K562 (cell line): ENCODE measurements at regions not wholly inside any gene's neighbourhood (a gene's known extent, or its start where the extent isn't known, plus 50 kb on each side); places are given as distances from the start of the nearest gene placed in this dataset.
A peak's percentile ranks its signal among the peaks of the same experiment; 100 is the strongest.

Experiments used
- CBX3 ChIP-seq, 2 experiments: IDR thresholded peaks; 1 replicate in 1 of 2; 2 replicates in 1 of 2; pipeline ENCODE4 v1.6.1; 2012; ENCODE audit warnings: inconsistent platforms in 2 of 2, low read length in 2 of 2, borderline replicate concordance in 1 of 2, control low read depth in 1 of 2
- CBX8 ChIP-seq: fragments of 200-600 bp; sonication (generic); IDR thresholded peaks from 2 replicates; pipeline ENCODE4 v1.6.1; 2012; ENCODE audit warnings: borderline replicate concordance, mixed run types, low read depth, mild to moderate bottlenecking, moderate library complexity, mixed read lengths, low read length, control low read depth, inconsistent platforms; ENCODE audit not compliant: poor library complexity, severe bottlenecking; ENCODE audit errors: extremely low read depth
- CXXC5 ChIP-seq: fragments of 250-450 bp; sonication (Bioruptor Pico); IDR thresholded peaks from 2 replicates; pipeline ENCODE4 v1.8.0; 2022; ENCODE audit warnings: inconsistent platforms, mild to moderate bottlenecking, moderate library complexity
- DPF2 ChIP-seq: fragments of 450-650 bp; IDR thresholded peaks from 2 replicates; pipeline ENCODE4 v1.6.1; 2016
- HDAC1 ChIP-seq, 2 experiments: fragments of 450-650 bp; IDR thresholded peaks; 2 replicates each; pipeline ENCODE4 v1.6.1; 2016 to 2017; ENCODE audit warnings: inconsistent platforms in 1 of 2, mild to moderate bottlenecking in 1 of 2, moderate library complexity in 1 of 2
- HMGN3 ChIP-seq: IDR thresholded peaks from 2 replicates; pipeline ENCODE4 v1.6.1; 2011; ENCODE audit warnings: borderline replicate concordance, low read depth, mild to moderate bottlenecking, mixed read lengths, low read length; ENCODE audit not compliant: insufficient read length; ENCODE audit errors: extremely low read depth
- KDM2B ChIP-seq: fragments of 250-450 bp; sonication (Bioruptor Pico); IDR thresholded peaks from 2 replicates; pipeline ENCODE4 v1.8.0; 2021; ENCODE audit warnings: mild to moderate bottlenecking, moderate library complexity
- MCM3 ChIP-seq: fragments of 450-650 bp; IDR thresholded peaks from 2 replicates; pipeline ENCODE4 v1.6.1; 2016
- MTA1 ChIP-seq: fragments of 450-650 bp; IDR thresholded peaks from 2 replicates; pipeline ENCODE4 v1.6.1; 2017; ENCODE audit warnings: borderline replicate concordance
- NONO ChIP-seq, 2 experiments: fragments of 200-400 bp in 1 of 2; fragments of 450-650 bp in 1 of 2; formaldehyde crosslinking in 1 of 2; IDR thresholded peaks; 2 replicates each; pipeline ENCODE4 v1.6.1; 2017; ENCODE audit warnings: low read depth in 2 of 2, mild to moderate bottlenecking in 2 of 2, moderate library complexity in 2 of 2, low read length in 1 of 2
- PHB2 ChIP-seq: fragments of 450-650 bp; IDR thresholded peaks from 2 replicates; pipeline ENCODE4 v1.6.1; 2017; ENCODE audit warnings: low read depth
- POLR2H ChIP-seq: IDR thresholded peaks from 2 replicates; pipeline ENCODE4 v1.6.1; 2016; ENCODE audit warnings: missing genetic modification characterization, low read depth, mild to moderate bottlenecking, control low read depth, missing compliant biosample characterization, moderate library complexity
- RHOXF2B ChIP-seq: fragments of 250-450 bp; sonication (Bioruptor Pico); conservative IDR thresholded peaks from 2 replicates; pipeline ENCODE4 v1.5.1; 2021
- ZBTB17 ChIP-seq: fragments of 450-650 bp; formaldehyde crosslinking; IDR thresholded peaks from 2 replicates; pipeline ENCODE4 v1.4.0; 2020; ENCODE audit warnings: mild to moderate bottlenecking
- ZNF133 ChIP-seq: fragments of 250-450 bp; sonication (Bioruptor Pico); IDR thresholded peaks from 2 replicates; pipeline ENCODE4 v1.4.0; 2020; ENCODE audit warnings: mild to moderate bottlenecking
- TF ChIP-seq, protein P1 (sequence below): IDR thresholded peaks from 2 replicates; pipeline ENCODE4 v1.6.1; 2011; ENCODE audit not compliant: insufficient read length; ENCODE audit errors: extremely low read depth
- TF ChIP-seq, protein P2 (sequence below): fragments of 250-450 bp; sonication (Bioruptor Pico); IDR thresholded peaks from 2 replicates; pipeline ENCODE4 v1.4.0; 2020

DNA sequence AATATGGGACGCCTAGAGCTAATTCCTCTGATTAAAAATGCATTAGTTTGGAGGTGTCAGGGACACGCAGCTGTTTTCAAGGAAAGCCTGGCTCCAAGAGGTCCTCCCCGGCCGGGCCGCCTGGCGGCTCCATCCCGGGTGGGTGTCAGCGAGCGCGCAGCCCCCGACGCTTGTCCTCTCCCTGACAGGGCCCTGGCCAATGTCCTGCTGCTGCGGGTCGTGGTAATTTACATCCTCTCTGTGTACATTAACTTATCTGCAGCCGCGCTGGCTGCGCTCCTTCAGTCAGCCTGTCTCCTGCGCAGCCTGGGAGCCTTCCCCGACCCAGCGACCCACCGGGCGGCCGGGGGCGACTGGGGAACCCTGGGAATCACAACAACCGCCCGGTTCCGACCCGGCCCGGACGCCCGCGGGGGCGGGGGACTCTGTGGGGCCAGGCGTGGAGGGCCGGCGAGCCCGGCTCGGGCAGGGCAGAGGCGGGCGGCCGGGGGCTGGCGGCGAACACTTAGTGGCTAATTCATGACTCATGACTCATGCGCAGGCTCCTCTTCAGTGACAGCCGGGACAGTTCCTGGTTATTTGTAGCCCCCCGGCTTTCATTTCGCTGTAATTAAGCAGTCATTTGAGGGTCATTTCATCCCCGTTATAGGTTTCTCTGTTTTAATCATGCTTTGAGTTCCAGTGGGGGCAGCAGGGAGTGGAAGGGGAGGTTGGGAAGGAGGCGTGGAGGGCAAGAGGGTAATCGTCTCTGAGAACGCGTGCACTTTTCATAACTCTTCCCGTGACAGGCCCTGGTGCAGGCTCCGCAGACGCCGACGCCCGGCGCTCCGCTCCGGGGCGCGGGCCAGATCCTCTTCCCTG, 141.9 kb upstream of the CTAGE1 start (continued):
- TF ChIP-seq CXXC5 (CRISPR knock-in tag) (peak; percentile 62), MTA1 (no peak), HMGN3 (no peak), NONO (IDR thresholded peaks at IDR 0.05; ENCODE audit: low read depth in 2 of 2, low read length in 1 of 2) (0 out of 4 replicates have a peak, but pooled peaks of 1 of the 2 experiments have one; percentile 23), ZNF133 (CRISPR knock-in tag) (no peak), CBX3 (IDR thresholded peaks at IDR 0.05; ENCODE audit: borderline replicate concordance in 1 of 2, low read length in 2 of 2) (0 out of 3 replicates have a peak, but pooled peaks of 1 of the 2 experiments have one; percentile 31), PHB2 (no peak), MCM3 (no peak), CBX8 (no peak), RHOXF2B (CRISPR knock-in tag) (no peak), POLR2H (tag) (no peak), KDM2B (CRISPR knock-in tag) (0 out of 2 replicates have a peak, but pooled peaks have one; percentile 72), DPF2 (peak; percentile 64), ZBTB17 (peak; percentile 61; the same call in 1 of the 2 replicates), HDAC1 (IDR thresholded peaks at IDR 0.05) (peak in 1 of 2 experiments; percentile 33; a peak in 1 of 4 replicates)
- TF ChIP-seq, protein P1, sequence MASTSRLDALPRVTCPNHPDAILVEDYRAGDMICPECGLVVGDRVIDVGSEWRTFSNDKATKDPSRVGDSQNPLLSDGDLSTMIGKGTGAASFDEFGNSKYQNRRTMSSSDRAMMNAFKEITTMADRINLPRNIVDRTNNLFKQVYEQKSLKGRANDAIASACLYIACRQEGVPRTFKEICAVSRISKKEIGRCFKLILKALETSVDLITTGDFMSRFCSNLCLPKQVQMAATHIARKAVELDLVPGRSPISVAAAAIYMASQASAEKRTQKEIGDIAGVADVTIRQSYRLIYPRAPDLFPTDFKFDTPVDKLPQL, result no peak
- TF ChIP-seq, protein P2, sequence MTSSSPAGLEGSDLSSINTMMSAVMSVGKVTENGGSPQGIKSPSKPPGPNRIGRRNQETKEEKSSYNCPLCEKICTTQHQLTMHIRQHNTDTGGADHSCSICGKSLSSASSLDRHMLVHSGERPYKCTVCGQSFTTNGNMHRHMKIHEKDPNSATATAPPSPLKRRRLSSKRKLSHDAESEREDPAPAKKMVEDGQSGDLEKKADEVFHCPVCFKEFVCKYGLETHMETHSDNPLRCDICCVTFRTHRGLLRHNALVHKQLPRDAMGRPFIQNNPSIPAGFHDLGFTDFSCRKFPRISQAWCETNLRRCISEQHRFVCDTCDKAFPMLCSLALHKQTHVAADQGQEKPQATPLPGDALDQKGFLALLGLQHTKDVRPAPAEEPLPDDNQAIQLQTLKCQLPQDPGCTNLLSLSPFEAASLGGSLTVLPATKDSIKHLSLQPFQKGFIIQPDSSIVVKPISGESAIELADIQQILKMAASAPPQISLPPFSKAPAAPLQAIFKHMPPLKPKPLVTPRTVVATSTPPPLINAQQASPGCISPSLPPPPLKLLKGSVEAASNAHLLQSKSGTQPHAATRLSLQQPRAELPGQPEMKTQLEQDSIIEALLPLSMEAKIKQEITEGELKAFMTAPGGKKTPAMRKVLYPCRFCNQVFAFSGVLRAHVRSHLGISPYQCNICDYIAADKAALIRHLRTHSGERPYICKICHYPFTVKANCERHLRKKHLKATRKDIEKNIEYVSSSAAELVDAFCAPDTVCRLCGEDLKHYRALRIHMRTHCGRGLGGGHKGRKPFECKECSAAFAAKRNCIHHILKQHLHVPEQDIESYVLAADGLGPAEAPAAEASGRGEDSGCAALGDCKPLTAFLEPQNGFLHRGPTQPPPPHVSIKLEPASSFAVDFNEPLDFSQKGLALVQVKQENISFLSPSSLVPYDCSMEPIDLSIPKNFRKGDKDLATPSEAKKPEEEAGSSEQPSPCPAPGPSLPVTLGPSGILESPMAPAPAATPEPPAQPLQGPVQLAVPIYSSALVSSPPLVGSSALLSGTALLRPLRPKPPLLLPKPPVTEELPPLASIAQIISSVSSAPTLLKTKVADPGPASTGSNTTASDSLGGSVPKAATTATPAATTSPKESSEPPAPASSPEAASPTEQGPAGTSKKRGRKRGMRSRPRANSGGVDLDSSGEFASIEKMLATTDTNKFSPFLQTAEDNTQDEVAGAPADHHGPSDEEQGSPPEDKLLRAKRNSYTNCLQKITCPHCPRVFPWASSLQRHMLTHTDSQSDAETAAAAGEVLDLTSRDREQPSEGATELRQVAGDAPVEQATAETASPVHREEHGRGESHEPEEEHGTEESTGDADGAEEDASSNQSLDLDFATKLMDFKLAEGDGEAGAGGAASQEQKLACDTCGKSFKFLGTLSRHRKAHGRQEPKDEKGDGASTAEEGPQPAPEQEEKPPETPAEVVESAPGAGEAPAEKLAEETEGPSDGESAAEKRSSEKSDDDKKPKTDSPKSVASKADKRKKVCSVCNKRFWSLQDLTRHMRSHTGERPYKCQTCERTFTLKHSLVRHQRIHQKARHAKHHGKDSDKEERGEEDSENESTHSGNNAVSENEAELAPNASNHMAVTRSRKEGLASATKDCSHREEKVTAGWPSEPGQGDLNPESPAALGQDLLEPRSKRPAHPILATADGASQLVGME, result peak; percentile 40; the same call in 1 of the 2 replicates
